Spleen (tissue), 11 donors: ENCODE measurements at regions not wholly inside any gene's neighbourhood (a gene's known extent, or its start where the extent isn't known, plus 50 kb on each side); places are given as distances from the start of the nearest gene placed in this dataset.

Experiments used
- DNase-seq: peaks from one replicate; pipeline ENCODE4 v3.0.0-alpha.2; 2020
- H3K27ac ChIP-seq, 8 donors: fragments of 200-600 bp; sonication (generic) in 7 of 8; 1 replicate in 4 of 8; 2 replicates in 4 of 8; pipeline versions ENCODE4 v1.5.0 to v1.8.0; 2016 to 2021; ENCODE audit warnings: inconsistent platforms in 4 of 8, mild to moderate bottlenecking in 4 of 8, moderate library complexity in 1 of 8
- H3K27me3 ChIP-seq, 7 donors: fragments of 200-600 bp; sonication (generic) in 6 of 7; replicated peaks in 1 of 7; 1 replicate in 4 of 7; 2 replicates in 3 of 7; pipeline versions ENCODE4 v1.5.0 to v1.8.0; 2016 to 2021; ENCODE audit warnings: inconsistent platforms in 3 of 7, mild to moderate bottlenecking in 1 of 7
- H3K36me3 ChIP-seq, 6 donors: fragments of 200-600 bp; sonication (generic) in 5 of 6; 1 replicate in 4 of 6; 2 replicates in 2 of 6; pipeline versions ENCODE4 v1.5.0 to v1.8.0; 2016 to 2021; ENCODE audit warnings: inconsistent platforms in 2 of 6
- H3K4me1 ChIP-seq, 6 donors: fragments of 200-600 bp; sonication (generic) in 5 of 6; 1 replicate in 3 of 6; 2 replicates in 3 of 6; pipeline versions ENCODE4 v1.5.0 to v1.8.0; 2016 to 2021; ENCODE audit warnings: inconsistent platforms in 3 of 6
- H3K4me3 ChIP-seq, 8 donors: fragments of 200-600 bp; sonication (generic) in 7 of 8; 1 replicate in 4 of 8; 2 replicates in 4 of 8; pipeline versions ENCODE4 v1.5.0 to v1.8.0; 2016 to 2021; ENCODE audit warnings: inconsistent platforms in 4 of 8, mild to moderate bottlenecking in 4 of 8, moderate library complexity in 2 of 8
- H3K9me3 ChIP-seq, 8 donors: fragments of 200-600 bp; sonication (generic) in 7 of 8; 1 replicate in 4 of 8; 2 replicates in 4 of 8; pipeline versions ENCODE4 v1.5.0 to v1.8.0; 2016 to 2021; ENCODE audit warnings: inconsistent platforms in 4 of 8
- CTCF ChIP-seq, 11 experiments: fragments of 200-600 bp in 7 of 11; fragments of 450-650 bp in 4 of 11; sonication (generic) in 4 of 11; IDR thresholded peaks in 8 of 11; conservative IDR thresholded peaks in 3 of 11; 1 replicate in 7 of 11; 2 replicates in 4 of 11; pipeline versions ENCODE4 v1.4.0 to v1.8.0; 2016 to 2021; ENCODE audit warnings: antibody characterized with exemption in 11 of 11, inconsistent platforms in 4 of 11, mild to moderate bottlenecking in 1 of 11
- POLR2A ChIP-seq, 3 donors: fragments of 450-650 bp; IDR thresholded peaks; one replicate each; pipeline ENCODE4 v1.5.1; 2017; ENCODE audit warnings: antibody characterized with exemption in 3 of 3, mild to moderate bottlenecking in 1 of 3
- POLR2AphosphoS5 ChIP-seq, 3 donors: sonication (generic); formaldehyde crosslinking; IDR thresholded peaks; one replicate each; pipeline ENCODE4 v1.5.1; 2017; ENCODE audit warnings: antibody characterized with exemption in 3 of 3
- WGBS, 5 donors: extraction: QIAGEN DNeasy Blood & Tissue Kit in 3 of 5; methylation state at CpG; one replicate each; pipeline versions ENCODE4 v1.1.5 to v1.1.7; 2013 to 2018; 5-methylcytosine and 5-hydroxymethylcytosine counted together
- intact Hi-C: fragments of 100-400 bp; cut with DNase I; formaldehyde crosslinking; loops from one replicate; pipeline ENCODE4 v1.15.0; 2023; ENCODE audit warnings: low total_unique reads
- donor health status: healthy with polysubstance abuse.
- donor health status: DM: no; HTN: no; CAD: no; lungs with moderate emphysema.
- donor health status: DM: no; HTN: no; CAD: no.
- donor health status: Bipolar disorder and iron deficiency.
- donor health status: healthy.
- donor health status: DM: no; HTN: no; CAD: no.
- donor health status: DM: yes; HTN: yes; CAD: no.

GRCh38 chr15:45970542-45970941 lies 335.7 kb downstream of the SQOR start:
- WGBS, 5 donors: 64 to 89% (median 80%) methylated on average over 1 of the region's 1 CpG

GRCh38 chr15:45980366-45980765 lies 345.5 kb downstream of the SQOR start:
- no peak overlapping the region for H3K27ac ChIP-seq
- 82 to 96% (median 90%) methylated on average over 5 of the region's 5 CpGs for WGBS, 5 donors
- no peak for TF ChIP-seq CTCF (IDR thresholded peaks at IDR 0.05 in 8 of 11, conservative IDR thresholded peaks at IDR 0.05 in 3 of 11)
- no peak for TF ChIP-seq POLR2AphosphoS5 (IDR thresholded peaks at IDR 0.05)
- no peak for TF ChIP-seq POLR2A (IDR thresholded peaks at IDR 0.05)
- no peak overlapping the region for H3K4me3 ChIP-seq
- peaks cover 0 to 11% (median 8%) of the 10 kb centered on the region in 8 donors for H3K9me3 ChIP-seq
- no peaks in the 10 kb centered on the region for H3K4me1 ChIP-seq
- DNase-seq: no peak
- intact Hi-C loops: no loop called here
- no peaks in the 10 kb centered on the region for H3K27me3 ChIP-seq
- no peaks in the 10 kb centered on the region for H3K36me3 ChIP-seq

More at GRCh38 chr15:45970542-45970941, 335.7 kb downstream of the SQOR start:
- no peaks in the 10 kb centered on the region for H3K36me3 ChIP-seq
- H3K9me3 ChIP-seq: peaks cover 0 to 29% (median 0%) of the 10 kb centered on the region in 8 donors
- no peaks in the 10 kb centered on the region for H3K4me1 ChIP-seq
- H3K4me3 ChIP-seq: no peak overlapping the region
- no peak overlapping the region for H3K27ac ChIP-seq
- intact Hi-C loops: no loop called here
- H3K27me3 ChIP-seq: no peaks in the 10 kb centered on the region
- no peak for DNase-seq
- no peak for TF ChIP-seq CTCF (IDR thresholded peaks at IDR 0.05 in 8 of 11, conservative IDR thresholded peaks at IDR 0.05 in 3 of 11)

GRCh38 chr15:45981625-45982024 lies 346.8 kb downstream of the SQOR start:
- Histone ChIP-seq H3K9me3 (peaks cover 0 to 22% (median 20%) of the 10 kb centered on the region in 8 donors), H3K27ac (no peak overlapping the region), H3K36me3 (no peaks in the 10 kb centered on the region), H3K4me3 (no peak overlapping the region), H3K4me1 (no peaks in the 10 kb centered on the region), H3K27me3 (no peaks in the 10 kb centered on the region)
- 52 to 77% (median 67%) methylated on average over 1 of the region's 1 CpG for WGBS, 5 donors
- TF ChIP-seq POLR2A (IDR thresholded peaks at IDR 0.05) (no peak), CTCF (IDR thresholded peaks at IDR 0.05 in 8 of 11, conservative IDR thresholded peaks at IDR 0.05 in 3 of 11) (no peak), POLR2AphosphoS5 (IDR thresholded peaks at IDR 0.05) (no peak)
- no peak for DNase-seq
- intact Hi-C loops: no loop called here

- H3K27ac ChIP-seq: no peak overlapping the region
- 44 to 58% (median 47%) methylated on average over 3 of the region's 3 CpGs for WGBS, 5 donors
- DNase-seq: no peak
- TF ChIP-seq CTCF (IDR thresholded peaks at IDR 0.05 in 8 of 11, conservative IDR thresholded peaks at IDR 0.05 in 3 of 11) (no peak), POLR2A (IDR thresholded peaks at IDR 0.05) (no peak), POLR2AphosphoS5 (IDR thresholded peaks at IDR 0.05) (no peak)
- H3K4me3 ChIP-seq: no peak overlapping the region
- H3K4me1 ChIP-seq: peaks cover 0 to 17% (median 0%) of the 10 kb centered on the region in 6 donors
- no peaks in the 10 kb centered on the region for H3K36me3 ChIP-seq
- no peaks in the 10 kb centered on the region for H3K27me3 ChIP-seq
- peaks cover 0 to 37% (median 9%) of the 10 kb centered on the region in 8 donors for H3K9me3 ChIP-seq
- intact Hi-C loops: no loop called here
These were observed 357.0 kb downstream of the SQOR start for GRCh38 chr15:45991863-45992262.
